NCI-H82 treated with DMSO at 0.1 percent for 48 hours (cell line): ENCODE measurements at regions not wholly inside any gene's neighbourhood (a gene's known extent, or its start where the extent isn't known, plus 50 kb on each side); places are given as distances from the start of the nearest gene placed in this dataset.

Experiments
- DNase-seq: peaks from one replicate; lab custom pipeline; 2025; ENCODE audit not compliant: unreplicated experiment; lab: John Stamatoyannopoulos, UW

- no peak for DNase-seq
Observed at GRCh38 chr5:155831491-155831890, 495.5 kb upstream of the SGCD start.

- DNase-seq = no peak
Observed at GRCh38 chr5:155833287-155833686, 493.7 kb upstream of the SGCD start.

GRCh38 chr5:155834271-155834975, 492.5 kb upstream of the SGCD start:
- DNase-seq = no peak

GRCh38 chr5:155836089-155836803, 490.7 kb upstream of the SGCD start:
- no peak for DNase-seq

- no peak for DNase-seq
Observed at GRCh38 chr5:155838394-155838793, 488.6 kb upstream of the SGCD start.

GRCh38 chr5:155839251-155840037, 487.5 kb upstream of the SGCD start:
- peak; percentile 53 for DNase-seq

- DNase-seq = no peak
Observed at GRCh38 chr5:155844542-155844941, 482.4 kb upstream of the SGCD start.

GRCh38 chr5:155850370-155850769, 476.6 kb upstream of the SGCD start:
- no peak for DNase-seq

- DNase-seq = no peak
Observed at GRCh38 chr5:155866971-155867370, 460.0 kb upstream of the SGCD start.

GRCh38 chr5:155867522-155868088, 459.4 kb upstream of the SGCD start:
- no peak for DNase-seq

- DNase-seq = no peak
Observed at GRCh38 chr5:155870636-155871035, 456.3 kb upstream of the SGCD start.

- no peak for DNase-seq
Observed at GRCh38 chr5:155871623-155872022, 455.3 kb upstream of the SGCD start.

- no peak for DNase-seq
Observed at GRCh38 chr5:155872629-155873220, 454.2 kb upstream of the SGCD start.

GRCh38 chr5:155878991-155879575, 447.9 kb upstream of the SGCD start:
- no peak for DNase-seq

- DNase-seq = peak; percentile 91
Observed at GRCh38 chr5:155884041-155884440, 442.9 kb upstream of the SGCD start.

GRCh38 chr5:155885199-155885598, 441.8 kb upstream of the SGCD start:
- DNase-seq = no peak

- DNase-seq = no peak
Observed at GRCh38 chr5:155886311-155887031, 440.5 kb upstream of the SGCD start.

GRCh38 chr5:155895484-155895883, 431.5 kb upstream of the SGCD start:
- DNase-seq = no peak

- DNase-seq = no peak
Observed at GRCh38 chr5:155897761-155898160, 429.2 kb upstream of the SGCD start.

- DNase-seq = no peak
Observed at GRCh38 chr5:155898284-155898683, 428.7 kb upstream of the SGCD start.
